CD4-positive, alpha-beta T cell treated with Interleukin-15 for 1 hour (primary cell): ENCODE measurements at regions not wholly inside any gene's neighbourhood (a gene's known extent, or its start where the extent isn't known, plus 50 kb on each side); places are given as distances from the start of the nearest gene placed in this dataset.
"Not testable (repeated sequence)": the region's sequence is repeated elsewhere in the genome, so short reads cannot be mapped to it uniquely, and the experiment has no call there.

Experiments used
- DNase-seq: peaks from one replicate; pipeline ENCODE4 v3.0.0-alpha.2; 2020

GRCh38 chr6:163892824-163893561 lies 478.5 kb downstream of the QKI start:
- DNase-seq: no peak

- no peak for DNase-seq
These were observed 475.5 kb downstream of the QKI start for GRCh38 chr6:163889904-163890514.

GRCh38 chr6:163888030-163888819 lies 473.7 kb downstream of the QKI start:
- DNase-seq: no peak

- DNase-seq: no peak
These were observed 471.9 kb downstream of the QKI start for GRCh38 chr6:163886428-163886827.

- DNase-seq: no peak
These were observed 469.5 kb downstream of the QKI start for GRCh38 chr6:163883984-163884383.

GRCh38 chr6:163878698-163879097 lies 464.2 kb downstream of the QKI start:
- no peak for DNase-seq

GRCh38 chr6:163877877-163878639 lies 463.5 kb downstream of the QKI start:
- DNase-seq: no peak

GRCh38 chr6:163876391-163876790 lies 461.9 kb downstream of the QKI start:
- no peak for DNase-seq

- no peak for DNase-seq
These were observed 460.3 kb downstream of the QKI start for GRCh38 chr6:163874784-163875183.

GRCh38 chr6:163872335-163872734 lies 457.8 kb downstream of the QKI start:
- DNase-seq: no peak

GRCh38 chr6:163871616-163872015 lies 457.1 kb downstream of the QKI start:
- no peak for DNase-seq

- no peak for DNase-seq
These were observed 453.2 kb downstream of the QKI start for GRCh38 chr6:163867518-163868292.

GRCh38 chr6:163866192-163866591 lies 451.7 kb downstream of the QKI start:
- no peak for DNase-seq

GRCh38 chr6:163863565-163863964 lies 449.0 kb downstream of the QKI start:
- no peak for DNase-seq

- no peak for DNase-seq
These were observed 448.2 kb downstream of the QKI start for GRCh38 chr6:163862701-163863100.

- no peak for DNase-seq
These were observed 447.1 kb downstream of the QKI start for GRCh38 chr6:163861627-163862026.

GRCh38 chr6:163860287-163861081 lies 446.0 kb downstream of the QKI start:
- DNase-seq: no peak

- not testable (repeated sequence) for DNase-seq
These were observed 444.4 kb downstream of the QKI start for GRCh38 chr6:163858870-163859269.

- DNase-seq: no peak
These were observed 442.9 kb downstream of the QKI start for GRCh38 chr6:163857421-163857820.

- DNase-seq: no peak
These were observed 436.4 kb downstream of the QKI start for GRCh38 chr6:163850874-163851273.

GRCh38 chr6:163844761-163845160 lies 430.2 kb downstream of the QKI start:
- no peak for DNase-seq
